Fibroblast of skin of right quadriceps (primary cell): ENCODE measurements at regions not wholly inside any gene's neighbourhood (a gene's known extent, or its start where the extent isn't known, plus 50 kb on each side); places are given as distances from the start of the nearest gene placed in this dataset.
"Not testable (repeated sequence)": the region's sequence is repeated elsewhere in the genome, so short reads cannot be mapped to it uniquely, and the experiment has no call there.

Source experiments
- DNase-seq: peaks from one replicate; pipeline ENCODE4 v3.0.0-alpha.2; 2013

- DNase-seq = no peak
These were observed 106.4 kb downstream of the BRD1 start for GRCh38 chr22:49721211-49721763.

- DNase-seq = no peak
These were observed 107.3 kb downstream of the BRD1 start for GRCh38 chr22:49720279-49720959.

GRCh38 chr22:49719046-49719445, 108.6 kb downstream of the BRD1 start:
- DNase-seq = no peak

GRCh38 chr22:49718396-49718795, 109.3 kb downstream of the BRD1 start:
- no peak for DNase-seq

- no peak for DNase-seq
These were observed 110.3 kb downstream of the BRD1 start for GRCh38 chr22:49717322-49717919.

GRCh38 chr22:49716441-49716840, 111.2 kb downstream of the BRD1 start:
- DNase-seq = no peak

GRCh38 chr22:49715450-49715849, 112.2 kb downstream of the BRD1 start:
- no peak for DNase-seq

- no peak for DNase-seq
These were observed 114.7 kb downstream of the BRD1 start for GRCh38 chr22:49713003-49713402.

- DNase-seq = no peak
These were observed 115.4 kb downstream of the BRD1 start for GRCh38 chr22:49712195-49712791.

- DNase-seq = no peak
These were observed 116.9 kb downstream of the BRD1 start for GRCh38 chr22:49710746-49711145.

GRCh38 chr22:49709464-49709863, 118.2 kb downstream of the BRD1 start:
- DNase-seq = no peak

- no peak for DNase-seq
These were observed 121.7 kb downstream of the BRD1 start for GRCh38 chr22:49705972-49706352.

GRCh38 chr22:49705216-49705971, 122.3 kb downstream of the BRD1 start:
- DNase-seq = no peak

GRCh38 chr22:49704345-49705215, 123.1 kb downstream of the BRD1 start:
- no peak for DNase-seq

- no peak for DNase-seq
These were observed 123.7 kb downstream of the BRD1 start for GRCh38 chr22:49703990-49704344.

- no peak for DNase-seq
These were observed 124.2 kb downstream of the BRD1 start for GRCh38 chr22:49703505-49703904.

- DNase-seq = no peak
These were observed 125.6 kb downstream of the BRD1 start for GRCh38 chr22:49702068-49702397.

- no peak for DNase-seq
These were observed 126.1 kb downstream of the BRD1 start for GRCh38 chr22:49701380-49702067.

GRCh38 chr22:49699928-49700498, 127.7 kb downstream of the BRD1 start:
- no peak for DNase-seq

GRCh38 chr22:49699476-49699875, 128.2 kb downstream of the BRD1 start:
- no peak for DNase-seq

GRCh38 chr22:49698616-49699015, 129.1 kb downstream of the BRD1 start:
- DNase-seq = not testable (repeated sequence)

- no peak for DNase-seq
These were observed 130.6 kb downstream of the BRD1 start for GRCh38 chr22:49697047-49697446.
